ENCODE measurements at regions not wholly inside any gene's neighbourhood (a gene's known extent, or its start where the extent isn't known, plus 50 kb on each side); places are given as distances from the start of the nearest gene placed in this dataset.

DNA sequence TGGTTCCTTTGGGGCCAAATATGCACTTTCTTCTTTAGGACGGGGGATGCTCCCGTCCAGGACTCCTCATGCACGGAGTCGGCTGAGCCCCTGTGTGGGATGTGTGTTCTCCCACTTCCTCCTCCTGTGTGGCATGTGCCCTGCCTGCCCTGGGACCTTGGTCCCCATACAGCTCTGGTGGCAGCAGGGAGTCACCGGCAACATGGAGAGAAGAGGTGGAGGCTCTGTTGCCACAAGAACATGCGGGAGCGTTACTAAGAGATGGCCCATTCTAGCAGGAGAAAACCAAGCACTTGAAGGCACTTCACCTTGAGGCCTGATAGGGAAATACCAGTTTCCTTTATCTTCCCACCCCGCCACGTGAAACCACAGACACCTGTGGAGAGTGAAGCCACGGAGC is 98.0 kb downstream of the DDX1 start:
- TF ChIP-seq POLR2A (IDR thresholded peaks at IDR 0.05) (no peak), CTCF (IDR thresholded peaks at IDR 0.05) (no peak)

All from thyroid gland (tissue), 4 donors.